ENCODE measurements at regions not wholly inside any gene's neighbourhood (a gene's known extent, or its start where the extent isn't known, plus 50 kb on each side); places are given as distances from the start of the nearest gene placed in this dataset.

- no peak for DNase-seq
Measured at GRCh38 chr6:18335948-18336347, 51.2 kb upstream of the RNF144B start.

- no peak for DNase-seq
Measured at GRCh38 chr6:18334251-18334650, 52.9 kb upstream of the RNF144B start.

GRCh38 chr6:18330548-18331081, 56.5 kb upstream of the RNF144B start:
- no peak for DNase-seq

GRCh38 chr6:18329776-18330175, 57.4 kb upstream of the RNF144B start:
- no peak for DNase-seq

- DNase-seq, result peak in 1 of 5 experiments; percentile 68
Measured at GRCh38 chr6:18328540-18328939, 58.6 kb upstream of the RNF144B start.

- no peak for DNase-seq
Measured at GRCh38 chr6:18328070-18328469, 59.1 kb upstream of the RNF144B start.

- DNase-seq, result no peak
Measured at GRCh38 chr6:18327626-18328025, 59.5 kb upstream of the RNF144B start.

- no peak for DNase-seq
Measured at GRCh38 chr6:18326980-18327379, 60.2 kb upstream of the RNF144B start.

GRCh38 chr6:18326001-18326400, 61.1 kb upstream of the RNF144B start:
- no peak for DNase-seq

GRCh38 chr6:18324706-18325042, 60.3 kb upstream of the DEK start:
- no peak for DNase-seq

- DNase-seq, result peak in 2 of 5 experiments; percentile 2 to 34
Measured at GRCh38 chr6:18323935-18324705, 59.8 kb upstream of the DEK start.

- no peak for DNase-seq
Measured at GRCh38 chr6:18317850-18318249, 53.5 kb upstream of the DEK start.

GRCh38 chr6:18314317-18314997, 50.1 kb upstream of the DEK start:
- DNase-seq, result no peak

Measured in T-helper 2 cell (primary cell).